ENCODE measurements at regions not wholly inside any gene's neighbourhood (a gene's known extent, or its start where the extent isn't known, plus 50 kb on each side); places are given as distances from the start of the nearest gene placed in this dataset.
"Not testable (repeated sequence)": the region's sequence is repeated elsewhere in the genome, so short reads cannot be mapped to it uniquely, and the experiment has no call there.

- POLR2A ChIA-PET (ENCODE audit: unreplicated experiment), result no interaction called here
- no peak overlapping the region for H2AFZ ChIP-seq (ENCODE audit: low read length)
- no peak for DNase-seq
- no peaks in the 10 kb centered on the region for H3K9me3 ChIP-seq (ENCODE audit: low read length)
- CTCF ChIA-PET, result no interaction called here
- no peaks in the 10 kb centered on the region for H3K9me2 ChIP-seq (replicated peaks; ENCODE audit: low read length)
- no peaks in the 10 kb centered on the region for H3K79me2 ChIP-seq (ENCODE audit: low read length)
- H3K27ac ChIP-seq (ENCODE audit: low read length), result no peak overlapping the region
- H3K9ac ChIP-seq (ENCODE audit: low read length), result no peak overlapping the region
- no peak overlapping the region for H3K4me2 ChIP-seq (ENCODE audit: low read length)
- H3K4me3 ChIP-seq (ENCODE audit: low read length), result no peak overlapping the region
- H4K20me1 ChIP-seq (ENCODE audit: low read length), result no peaks in the 10 kb centered on the region
- TF ChIP-seq CTCF (conservative IDR thresholded peaks at IDR 0.05; ENCODE audit: low read depth, low read length) (no peak), EZH2phosphoT487 (IDR thresholded peaks at IDR 0.05; ENCODE audit: borderline replicate concordance, low read length) (no peak), EZH2 (IDR thresholded peaks at IDR 0.05; ENCODE audit: low read length, unreplicated experiment) (no peak)
- H3K36me3 ChIP-seq (ENCODE audit: low read depth, low read length), result no peaks in the 10 kb centered on the region
- H3K4me1 ChIP-seq (ENCODE audit: insufficient read depth, low read length), result peaks cover 8% of the 10 kb centered on the region; the same call in 1 of the 2 replicates
- BruUV-seq (replicated peaks), result no TSS peak
- no peaks in the 10 kb centered on the region for H3K27me3 ChIP-seq (ENCODE audit: low read length)
- no peak for ATAC-seq
- H3F3A ChIP-seq (ENCODE audit: low read length, unreplicated experiment), result no peaks in the 10 kb centered on the region
- intact Hi-C loops (cut with micrococcal nuclease), result no loop called here
Observed at GRCh38 chr2:236380051-236380612, 115.9 kb upstream of the ASB18 start.

- H3K4me3 ChIP-seq (ENCODE audit: low read length); H3K9me3 ChIP-seq (ENCODE audit: low read length); H4K20me1 ChIP-seq (ENCODE audit: low read length); BruUV-seq (replicated peaks); H3K27me3 ChIP-seq (ENCODE audit: low read length); H3K4me1 ChIP-seq (ENCODE audit: insufficient read depth, low read length); intact Hi-C loops (cut with micrococcal nuclease); ATAC-seq; DNase-seq; H3K27ac ChIP-seq (ENCODE audit: low read length); H2AFZ ChIP-seq (ENCODE audit: low read length); H3K9me2 ChIP-seq (replicated peaks; ENCODE audit: low read length); H3K4me2 ChIP-seq (ENCODE audit: low read length); POLR2A ChIA-PET (ENCODE audit: unreplicated experiment); CTCF ChIA-PET; H3K79me2 ChIP-seq (ENCODE audit: low read length); H3K9ac ChIP-seq (ENCODE audit: low read length); H3F3A ChIP-seq (ENCODE audit: low read length, unreplicated experiment); H3K36me3 ChIP-seq (ENCODE audit: low read depth, low read length): not testable (repeated sequence)
Observed at GRCh38 chr2:236381253-236381652, 117.0 kb upstream of the ASB18 start.

- H3K4me1 ChIP-seq (ENCODE audit: insufficient read depth, low read length); H3K79me2 ChIP-seq (ENCODE audit: low read length); BruUV-seq (replicated peaks); H4K20me1 ChIP-seq (ENCODE audit: low read length); DNase-seq; H3K4me2 ChIP-seq (ENCODE audit: low read length); CTCF ChIA-PET; H3F3A ChIP-seq (ENCODE audit: low read length, unreplicated experiment); ATAC-seq; H3K9ac ChIP-seq (ENCODE audit: low read length); H3K27ac ChIP-seq (ENCODE audit: low read length); H3K9me2 ChIP-seq (replicated peaks; ENCODE audit: low read length); POLR2A ChIA-PET (ENCODE audit: unreplicated experiment); H2AFZ ChIP-seq (ENCODE audit: low read length); intact Hi-C loops (cut with micrococcal nuclease); H3K4me3 ChIP-seq (ENCODE audit: low read length); H3K9me3 ChIP-seq (ENCODE audit: low read length); H3K36me3 ChIP-seq (ENCODE audit: low read depth, low read length): not testable (repeated sequence)
- peaks cover 12% of the 10 kb centered on the region; the same call in 1 of the 2 replicates for H3K27me3 ChIP-seq (ENCODE audit: low read length)
Observed at GRCh38 chr2:236389284-236390216, 125.3 kb upstream of the ASB18 start.

Measured in PC-3 (cell line).